ENCODE measurements at regions not wholly inside any gene's neighbourhood (a gene's known extent, or its start where the extent isn't known, plus 50 kb on each side); places are given as distances from the start of the nearest gene placed in this dataset.

GRCh38 chr1:157314408-157314807 is 176.2 kb upstream of the ETV3 start (continued):
- TF ChIP-seq, protein P1, sequence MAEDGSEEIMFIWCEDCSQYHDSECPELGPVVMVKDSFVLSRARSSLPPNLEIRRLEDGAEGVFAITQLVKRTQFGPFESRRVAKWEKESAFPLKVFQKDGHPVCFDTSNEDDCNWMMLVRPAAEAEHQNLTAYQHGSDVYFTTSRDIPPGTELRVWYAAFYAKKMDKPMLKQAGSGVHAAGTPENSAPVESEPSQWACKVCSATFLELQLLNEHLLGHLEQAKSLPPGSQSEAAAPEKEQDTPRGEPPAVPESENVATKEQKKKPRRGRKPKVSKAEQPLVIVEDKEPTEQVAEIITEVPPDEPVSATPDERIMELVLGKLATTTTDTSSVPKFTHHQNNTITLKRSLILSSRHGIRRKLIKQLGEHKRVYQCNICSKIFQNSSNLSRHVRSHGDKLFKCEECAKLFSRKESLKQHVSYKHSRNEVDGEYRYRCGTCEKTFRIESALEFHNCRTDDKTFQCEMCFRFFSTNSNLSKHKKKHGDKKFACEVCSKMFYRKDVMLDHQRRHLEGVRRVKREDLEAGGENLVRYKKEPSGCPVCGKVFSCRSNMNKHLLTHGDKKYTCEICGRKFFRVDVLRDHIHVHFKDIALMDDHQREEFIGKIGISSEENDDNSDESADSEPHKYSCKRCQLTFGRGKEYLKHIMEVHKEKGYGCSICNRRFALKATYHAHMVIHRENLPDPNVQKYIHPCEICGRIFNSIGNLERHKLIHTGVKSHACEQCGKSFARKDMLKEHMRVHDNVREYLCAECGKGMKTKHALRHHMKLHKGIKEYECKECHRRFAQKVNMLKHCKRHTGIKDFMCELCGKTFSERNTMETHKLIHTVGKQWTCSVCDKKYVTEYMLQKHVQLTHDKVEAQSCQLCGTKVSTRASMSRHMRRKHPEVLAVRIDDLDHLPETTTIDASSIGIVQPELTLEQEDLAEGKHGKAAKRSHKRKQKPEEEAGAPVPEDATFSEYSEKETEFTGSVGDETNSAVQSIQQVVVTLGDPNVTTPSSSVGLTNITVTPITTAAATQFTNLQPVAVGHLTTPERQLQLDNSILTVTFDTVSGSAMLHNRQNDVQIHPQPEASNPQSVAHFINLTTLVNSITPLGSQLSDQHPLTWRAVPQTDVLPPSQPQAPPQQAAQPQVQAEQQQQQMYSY (CRISPR knock-in tag; IDR thresholded peaks at IDR 0.05): no peak
- TF ChIP-seq NR3C1 (CRISPR knock-in tag; conservative IDR thresholded peaks at IDR 0.05; ENCODE audit: low read depth) (no peak), OVOL2 (CRISPR knock-in tag; IDR thresholded peaks at IDR 0.05; ENCODE audit: borderline replicate concordance) (no peak), E2F1 (CRISPR knock-in tag; IDR thresholded peaks at IDR 0.05) (no peak), ETV6 (CRISPR knock-in tag; IDR thresholded peaks at IDR 0.05) (no peak), ZNF425 (CRISPR knock-in tag; conservative IDR thresholded peaks at IDR 0.05) (no peak), RELA (CRISPR knock-in tag; IDR thresholded peaks at IDR 0.05; ENCODE audit: borderline replicate concordance) (no peak), SMAD3 (CRISPR knock-in tag; IDR thresholded peaks at IDR 0.05; ENCODE audit: borderline replicate concordance) (no peak), GTF2I (CRISPR knock-in tag; conservative IDR thresholded peaks at IDR 0.05) (no peak), ZNF121 (CRISPR knock-in tag; IDR thresholded peaks at IDR 0.05) (no peak), ZNF317 (CRISPR knock-in tag; IDR thresholded peaks at IDR 0.05; ENCODE audit: borderline replicate concordance, low read depth) (no peak), RORB (CRISPR knock-in tag; IDR thresholded peaks at IDR 0.05) (no peak), ZNF423 (CRISPR knock-in tag; IDR thresholded peaks at IDR 0.05) (no peak), JAZF1 (CRISPR knock-in tag; IDR thresholded peaks at IDR 0.05) (no peak)
- TF ChIP-seq, protein P2, sequence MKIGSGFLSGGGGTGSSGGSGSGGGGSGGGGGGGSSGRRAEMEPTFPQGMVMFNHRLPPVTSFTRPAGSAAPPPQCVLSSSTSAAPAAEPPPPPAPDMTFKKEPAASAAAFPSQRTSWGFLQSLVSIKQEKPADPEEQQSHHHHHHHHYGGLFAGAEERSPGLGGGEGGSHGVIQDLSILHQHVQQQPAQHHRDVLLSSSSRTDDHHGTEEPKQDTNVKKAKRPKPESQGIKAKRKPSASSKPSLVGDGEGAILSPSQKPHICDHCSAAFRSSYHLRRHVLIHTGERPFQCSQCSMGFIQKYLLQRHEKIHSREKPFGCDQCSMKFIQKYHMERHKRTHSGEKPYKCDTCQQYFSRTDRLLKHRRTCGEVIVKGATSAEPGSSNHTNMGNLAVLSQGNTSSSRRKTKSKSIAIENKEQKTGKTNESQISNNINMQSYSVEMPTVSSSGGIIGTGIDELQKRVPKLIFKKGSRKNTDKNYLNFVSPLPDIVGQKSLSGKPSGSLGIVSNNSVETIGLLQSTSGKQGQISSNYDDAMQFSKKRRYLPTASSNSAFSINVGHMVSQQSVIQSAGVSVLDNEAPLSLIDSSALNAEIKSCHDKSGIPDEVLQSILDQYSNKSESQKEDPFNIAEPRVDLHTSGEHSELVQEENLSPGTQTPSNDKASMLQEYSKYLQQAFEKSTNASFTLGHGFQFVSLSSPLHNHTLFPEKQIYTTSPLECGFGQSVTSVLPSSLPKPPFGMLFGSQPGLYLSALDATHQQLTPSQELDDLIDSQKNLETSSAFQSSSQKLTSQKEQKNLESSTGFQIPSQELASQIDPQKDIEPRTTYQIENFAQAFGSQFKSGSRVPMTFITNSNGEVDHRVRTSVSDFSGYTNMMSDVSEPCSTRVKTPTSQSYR (CRISPR knock-in tag; IDR thresholded peaks at IDR 0.05): no peak
- TF ChIP-seq, protein P3, sequence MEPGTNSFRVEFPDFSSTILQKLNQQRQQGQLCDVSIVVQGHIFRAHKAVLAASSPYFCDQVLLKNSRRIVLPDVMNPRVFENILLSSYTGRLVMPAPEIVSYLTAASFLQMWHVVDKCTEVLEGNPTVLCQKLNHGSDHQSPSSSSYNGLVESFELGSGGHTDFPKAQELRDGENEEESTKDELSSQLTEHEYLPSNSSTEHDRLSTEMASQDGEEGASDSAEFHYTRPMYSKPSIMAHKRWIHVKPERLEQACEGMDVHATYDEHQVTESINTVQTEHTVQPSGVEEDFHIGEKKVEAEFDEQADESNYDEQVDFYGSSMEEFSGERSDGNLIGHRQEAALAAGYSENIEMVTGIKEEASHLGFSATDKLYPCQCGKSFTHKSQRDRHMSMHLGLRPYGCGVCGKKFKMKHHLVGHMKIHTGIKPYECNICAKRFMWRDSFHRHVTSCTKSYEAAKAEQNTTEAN (CRISPR knock-in tag; IDR thresholded peaks at IDR 0.05): no peak

- Mint-ChIP-seq H3K36me3 (peaks cover 20% of the 10 kb centered on the region), H3K27me3 (ENCODE audit: low read depth) (peaks cover 9% of the 10 kb centered on the region), H3K4me1 (peaks cover 25% of the 10 kb centered on the region), H3K4me3 (no peak overlapping the region), H3K27ac (no peak overlapping the region), H3K9me3 (peaks cover 30% of the 10 kb centered on the region)
- CTCF ChIA-PET: no interaction called here
- POLR2A ChIA-PET: no interaction called here
- ATAC-seq (no peak), DNase-seq (ENCODE audit: low spot score) (no peak)
- TF ChIP-seq AFF4 (CRISPR knock-in tag; IDR thresholded peaks at IDR 0.05; ENCODE audit: borderline replicate concordance) (no peak), SMAD4 (CRISPR knock-in tag; IDR thresholded peaks at IDR 0.05) (no peak)
- TF ChIP-seq, protein P4, sequence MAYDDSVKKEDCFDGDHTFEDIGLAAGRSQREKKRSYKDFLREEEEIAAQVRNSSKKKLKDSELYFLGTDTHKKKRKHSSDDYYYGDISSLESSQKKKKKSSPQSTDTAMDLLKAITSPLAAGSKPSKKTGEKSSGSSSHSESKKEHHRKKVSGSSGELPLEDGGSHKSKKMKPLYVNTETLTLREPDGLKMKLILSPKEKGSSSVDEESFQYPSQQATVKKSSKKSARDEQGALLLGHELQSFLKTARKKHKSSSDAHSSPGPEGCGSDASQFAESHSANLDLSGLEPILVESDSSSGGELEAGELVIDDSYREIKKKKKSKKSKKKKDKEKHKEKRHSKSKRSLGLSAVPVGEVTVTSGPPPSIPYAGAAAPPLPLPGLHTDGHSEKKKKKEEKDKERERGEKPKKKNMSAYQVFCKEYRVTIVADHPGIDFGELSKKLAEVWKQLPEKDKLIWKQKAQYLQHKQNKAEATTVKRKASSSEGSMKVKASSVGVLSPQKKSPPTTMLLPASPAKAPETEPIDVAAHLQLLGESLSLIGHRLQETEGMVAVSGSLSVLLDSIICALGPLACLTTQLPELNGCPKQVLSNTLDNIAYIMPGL (CRISPR knock-in tag; IDR thresholded peaks at IDR 0.05): no peak
Measured at GRCh38 chr1:157313240-157313807, 175.1 kb upstream of the ETV3 start.

Data from WTC11 (cell line).